GM10266 (cell line): ENCODE measurements at regions not wholly inside any gene's neighbourhood (a gene's known extent, or its start where the extent isn't known, plus 50 kb on each side); places are given as distances from the start of the nearest gene placed in this dataset.

Experiments used
- DNase-seq: peaks from one replicate; pipeline ENCODE4 v3.0.0; 2012; ENCODE audit errors: extremely low spot score
- TF ChIP-seq, protein P1 (sequence below): IDR thresholded peaks from 2 replicates; pipeline ENCODE4 v1.5.1; 2012; ENCODE audit warnings: mild to moderate bottlenecking, low read depth; ENCODE audit not compliant: control insufficient read depth, insufficient read depth; ENCODE audit errors: missing control alignments

DNA sequence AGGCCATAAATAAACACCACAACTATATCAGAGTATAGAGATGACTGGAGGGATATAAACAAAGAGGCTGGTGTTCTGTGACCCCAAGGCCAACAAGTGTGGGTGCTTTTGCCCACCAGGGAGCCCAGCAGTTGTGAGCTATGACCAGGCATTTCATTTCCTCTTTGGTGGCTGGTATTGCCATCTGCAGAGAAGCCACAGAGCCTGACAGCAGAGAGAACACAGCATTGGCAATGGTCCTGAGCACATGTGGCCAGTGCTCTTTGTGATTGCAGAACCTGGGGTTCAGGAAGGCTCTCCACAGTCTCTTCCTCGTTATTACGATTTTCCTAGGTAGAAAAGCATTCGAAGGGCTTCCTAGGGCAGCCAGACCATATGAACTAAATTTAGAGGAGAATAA, 112.3 kb downstream of the TM2D1 start:
- DNase-seq = no peak
- TF ChIP-seq, protein P1, sequence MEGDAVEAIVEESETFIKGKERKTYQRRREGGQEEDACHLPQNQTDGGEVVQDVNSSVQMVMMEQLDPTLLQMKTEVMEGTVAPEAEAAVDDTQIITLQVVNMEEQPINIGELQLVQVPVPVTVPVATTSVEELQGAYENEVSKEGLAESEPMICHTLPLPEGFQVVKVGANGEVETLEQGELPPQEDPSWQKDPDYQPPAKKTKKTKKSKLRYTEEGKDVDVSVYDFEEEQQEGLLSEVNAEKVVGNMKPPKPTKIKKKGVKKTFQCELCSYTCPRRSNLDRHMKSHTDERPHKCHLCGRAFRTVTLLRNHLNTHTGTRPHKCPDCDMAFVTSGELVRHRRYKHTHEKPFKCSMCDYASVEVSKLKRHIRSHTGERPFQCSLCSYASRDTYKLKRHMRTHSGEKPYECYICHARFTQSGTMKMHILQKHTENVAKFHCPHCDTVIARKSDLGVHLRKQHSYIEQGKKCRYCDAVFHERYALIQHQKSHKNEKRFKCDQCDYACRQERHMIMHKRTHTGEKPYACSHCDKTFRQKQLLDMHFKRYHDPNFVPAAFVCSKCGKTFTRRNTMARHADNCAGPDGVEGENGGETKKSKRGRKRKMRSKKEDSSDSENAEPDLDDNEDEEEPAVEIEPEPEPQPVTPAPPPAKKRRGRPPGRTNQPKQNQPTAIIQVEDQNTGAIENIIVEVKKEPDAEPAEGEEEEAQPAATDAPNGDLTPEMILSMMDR = no peak

DNA sequence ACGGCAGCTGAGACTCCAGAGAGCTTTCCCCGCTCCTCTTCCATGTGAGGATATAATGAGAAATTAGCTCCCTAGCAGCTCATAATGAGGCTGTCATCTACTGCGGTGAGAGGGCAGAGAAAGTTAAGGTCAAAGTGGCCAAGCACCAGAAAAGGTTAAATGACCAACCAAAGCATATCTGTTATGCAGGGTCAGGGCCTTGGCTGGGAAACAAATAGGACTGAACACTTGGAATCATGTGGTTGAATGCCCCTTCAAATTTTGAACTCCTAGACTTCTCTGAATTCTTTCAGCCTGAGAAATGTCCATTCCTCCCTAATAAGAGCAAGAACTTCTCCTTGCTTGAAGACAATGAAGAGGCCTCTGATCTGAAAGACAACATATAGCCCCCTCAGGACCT, 115.9 kb downstream of the TM2D1 start:
- DNase-seq = no peak
- TF ChIP-seq, protein P1 = no peak

DNA sequence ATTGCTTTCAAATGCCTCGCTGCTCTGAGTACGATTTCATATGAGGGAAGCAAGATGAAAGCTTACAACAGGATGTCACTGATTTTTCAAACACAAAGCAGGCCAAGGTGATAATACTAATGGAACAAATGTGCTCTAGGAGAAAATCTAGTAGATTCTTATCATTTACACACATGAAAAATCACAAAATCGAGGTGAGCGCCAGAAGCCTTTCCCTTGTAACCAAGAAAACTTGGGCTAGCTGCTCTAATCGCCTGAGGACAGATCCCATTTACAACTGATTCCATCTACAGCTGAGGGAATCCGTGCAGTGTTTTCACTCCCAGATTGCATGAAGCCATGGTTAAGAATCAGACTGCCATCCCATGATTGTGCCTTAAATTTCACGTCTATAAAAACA, 117.5 kb downstream of the TM2D1 start:
- DNase-seq = no peak
- TF ChIP-seq, protein P1 = no peak

- no peak for DNase-seq
- TF ChIP-seq, protein P1 = no peak
Observed at GRCh38 chr1:61606448-61607312, 118.3 kb downstream of the TM2D1 start.

GRCh38 chr1:61605607-61606321, 119.2 kb downstream of the TM2D1 start:
- no peak for DNase-seq
- TF ChIP-seq, protein P1 = no peak

GRCh38 chr1:61604684-61605083, 120.3 kb downstream of the TM2D1 start:
- TF ChIP-seq, protein P1 = no peak
- no peak for DNase-seq

GRCh38 chr1:61604261-61604660, 120.7 kb downstream of the TM2D1 start:
- no peak for DNase-seq
- TF ChIP-seq, protein P1 = no peak
